Esophagus squamous epithelium (tissue), 5 donors: ENCODE measurements at regions not wholly inside any gene's neighbourhood (a gene's known extent, or its start where the extent isn't known, plus 50 kb on each side); places are given as distances from the start of the nearest gene placed in this dataset.

Experiments used
- DNase-seq: peaks from one replicate; lab custom pipeline; 2025; lab: John Stamatoyannopoulos, UW
- H3K27ac ChIP-seq, 4 donors: fragments of 200-600 bp; sonication (generic); one replicate each; pipeline ENCODE4 v1.5.1; 2016 to 2019; ENCODE audit warnings: mild to moderate bottlenecking in 1 of 4
- H3K27me3 ChIP-seq, 4 donors: fragments of 200-600 bp; sonication (generic); 1 replicate in 3 of 4; 2 replicates in 1 of 4; pipeline versions ENCODE4 v1.5.1 to v1.6.0; 2017 to 2021; ENCODE audit warnings: antibody characterized with exemption in 1 of 4
- H3K36me3 ChIP-seq, 3 donors: fragments of 200-600 bp; sonication (generic); one replicate each; pipeline ENCODE4 v1.5.1; 2016 to 2019
- H3K4me1 ChIP-seq, 3 donors: fragments of 200-600 bp; sonication (generic); one replicate each; pipeline ENCODE4 v1.5.1; 2017 to 2019
- H3K4me3 ChIP-seq, 4 donors: fragments of 200-600 bp; sonication (generic); 1 replicate in 3 of 4; 2 replicates in 1 of 4; pipeline ENCODE4 v1.5.1; 2016 to 2019; ENCODE audit warnings: mild to moderate bottlenecking in 2 of 4, moderate library complexity in 1 of 4
- H3K9me3 ChIP-seq, 3 donors: fragments of 200-600 bp; sonication (generic); one replicate each; pipeline ENCODE4 v1.5.1; 2016 to 2019
- CTCF ChIP-seq, 6 experiments: fragments of 450-650 bp in 4 of 6; fragments of 200-600 bp in 2 of 6; sonication (generic) in 2 of 6; IDR thresholded peaks; one replicate each; pipeline ENCODE4 v1.5.1; 2016 to 2019; ENCODE audit warnings: antibody characterized with exemption in 6 of 6, mild to moderate bottlenecking in 4 of 6, moderate library complexity in 4 of 6
- POLR2A ChIP-seq, 4 donors: fragments of 450-650 bp; IDR thresholded peaks; one replicate each; pipeline ENCODE4 v1.6.1; 2017; ENCODE audit warnings: antibody characterized with exemption in 4 of 4, mild to moderate bottlenecking in 4 of 4, moderate library complexity in 3 of 4
- WGBS, 2 donors: methylation state at CpG; one replicate each; pipeline ENCODE4 v1.1.5; 2018; 5-methylcytosine and 5-hydroxymethylcytosine counted together
- intact Hi-C: fragments of 100-400 bp; cut with DNase I; formaldehyde crosslinking; loops from one replicate; pipeline ENCODE4 v1.15.0; 2022
- donor health status: DM: yes; HTN: yes; CAD: no.

- Histone ChIP-seq H3K27me3 (no peaks in the 10 kb centered on the region), H3K4me3 (no peak overlapping the region), H3K9me3 (no peaks in the 10 kb centered on the region), H3K4me1 (no peaks in the 10 kb centered on the region), H3K27ac (no peak overlapping the region), H3K36me3 (no peaks in the 10 kb centered on the region)
- intact Hi-C loops: no loop called here
- 60 to 78% methylated on average over 1 of the region's 1 CpG for WGBS, 2 donors
- TF ChIP-seq CTCF (IDR thresholded peaks at IDR 0.05) (no peak), POLR2A (IDR thresholded peaks at IDR 0.05) (no peak)
- DNase-seq: no peak
These were observed 59.0 kb upstream of the MINAR1 start for GRCh38 chr15:79373113-79373512.

- no peaks in the 10 kb centered on the region for H3K36me3 ChIP-seq
- WGBS, 2 donors: 40 to 50% methylated on average over 2 of the region's 2 CpGs
- H3K27me3 ChIP-seq: no peaks in the 10 kb centered on the region
- no peak overlapping the region for H3K4me3 ChIP-seq
- no peaks in the 10 kb centered on the region for H3K4me1 ChIP-seq
- intact Hi-C loops: no loop called here
- no peak for DNase-seq
- TF ChIP-seq POLR2A (IDR thresholded peaks at IDR 0.05): no peak
- TF ChIP-seq CTCF (IDR thresholded peaks at IDR 0.05): no peak
- H3K27ac ChIP-seq: no peak overlapping the region
- H3K9me3 ChIP-seq: no peaks in the 10 kb centered on the region
These were observed 58.4 kb upstream of the MINAR1 start for GRCh38 chr15:79373728-79374127.

- intact Hi-C loops: no loop called here
- no peak overlapping the region for H3K27ac ChIP-seq
- no peaks in the 10 kb centered on the region for H3K4me1 ChIP-seq
- no peak for TF ChIP-seq POLR2A (IDR thresholded peaks at IDR 0.05)
- no peaks in the 10 kb centered on the region for H3K27me3 ChIP-seq
- DNase-seq: no peak
- 79 to 82% methylated on average over 3 of the region's 3 CpGs for WGBS, 2 donors
- H3K9me3 ChIP-seq: no peaks in the 10 kb centered on the region
- no peak overlapping the region for H3K4me3 ChIP-seq
- no peaks in the 10 kb centered on the region for H3K36me3 ChIP-seq
These were observed 55.8 kb upstream of the MINAR1 start for GRCh38 chr15:79376383-79376782.

- Histone ChIP-seq H3K9me3 (no peaks in the 10 kb centered on the region), H3K27me3 (no peaks in the 10 kb centered on the region), H3K4me1 (no peaks in the 10 kb centered on the region), H3K27ac (no peak overlapping the region), H3K36me3 (no peaks in the 10 kb centered on the region), H3K4me3 (no peak overlapping the region)
- intact Hi-C loops: no loop called here
- 86 to 87% methylated on average over 3 of the region's 3 CpGs for WGBS, 2 donors
- no peak for TF ChIP-seq POLR2A (IDR thresholded peaks at IDR 0.05)
- no peak for TF ChIP-seq CTCF (IDR thresholded peaks at IDR 0.05)
- no peak for DNase-seq
These were observed 53.6 kb upstream of the MINAR1 start for GRCh38 chr15:79378394-79379109.

- intact Hi-C loops: loop anchor here (10.0 kb wide), 1 partner anchor 604 kb away; no protein-coding TSS in a partner anchor
- no peak overlapping the region for H3K27ac ChIP-seq
- H3K4me3 ChIP-seq: no peak overlapping the region
- DNase-seq: no peak
- no peaks in the 10 kb centered on the region for H3K27me3 ChIP-seq
- H3K9me3 ChIP-seq: no peaks in the 10 kb centered on the region
- 48 to 63% methylated on average over 3 to 4 of the region's 4 CpGs for WGBS, 2 donors
- no peaks in the 10 kb centered on the region for H3K4me1 ChIP-seq
- TF ChIP-seq POLR2A (IDR thresholded peaks at IDR 0.05) (no peak), CTCF (IDR thresholded peaks at IDR 0.05) (peak; percentile 72 to 94 (median 81))
- no peaks in the 10 kb centered on the region for H3K36me3 ChIP-seq
These were observed 51.2 kb upstream of the MINAR1 start for GRCh38 chr15:79380755-79381497.
